HG02610 (cell line): ENCODE measurements at regions not wholly inside any gene's neighbourhood (a gene's known extent, or its start where the extent isn't known, plus 50 kb on each side); places are given as distances from the start of the nearest gene placed in this dataset.
A peak's percentile ranks its signal among the peaks of the same experiment; 100 is the strongest.

Source experiments
- ATAC-seq: cut with Tn5 transposase; IDR thresholded peaks from one replicate; pipeline ENCODE4 v1.9.1; 2021; ENCODE audit warnings: mild to moderate bottlenecking, moderate library complexity; ENCODE audit not compliant: unreplicated experiment

- ATAC-seq = no peak
Measured at GRCh38 chr2:48098539-48098938, 192.2 kb upstream of the FBXO11 start.

GRCh38 chr2:48104418-48104817 is 198.1 kb upstream of the FBXO11 start:
- no peak for ATAC-seq

GRCh38 chr2:48105848-48106247 is 199.6 kb upstream of the FBXO11 start:
- ATAC-seq = no peak

GRCh38 chr2:48107326-48107925 is 201.1 kb upstream of the FBXO11 start:
- no peak for ATAC-seq

- no peak for ATAC-seq
Measured at GRCh38 chr2:48108455-48108854, 202.2 kb upstream of the FBXO11 start.

- ATAC-seq = no peak
Measured at GRCh38 chr2:48109491-48110204, 203.3 kb upstream of the FBXO11 start.

GRCh38 chr2:48110492-48110891 is 204.0 kb upstream of the FOXN2 start:
- ATAC-seq = no peak

- ATAC-seq = no peak
Measured at GRCh38 chr2:48112911-48113680, 201.4 kb upstream of the FOXN2 start.

GRCh38 chr2:48113767-48114166 is 200.7 kb upstream of the FOXN2 start:
- no peak for ATAC-seq

GRCh38 chr2:48114256-48114655 is 200.2 kb upstream of the FOXN2 start:
- peak; percentile 53 for ATAC-seq

- ATAC-seq = no peak
Measured at GRCh38 chr2:48116497-48116896, 198.0 kb upstream of the FOXN2 start.

- no peak for ATAC-seq
Measured at GRCh38 chr2:48118895-48119294, 195.6 kb upstream of the FOXN2 start.

- ATAC-seq = no peak
Measured at GRCh38 chr2:48120112-48120511, 194.4 kb upstream of the FOXN2 start.

GRCh38 chr2:48120759-48121242 is 193.7 kb upstream of the FOXN2 start:
- ATAC-seq = no peak

GRCh38 chr2:48122166-48122565 is 192.3 kb upstream of the FOXN2 start:
- no peak for ATAC-seq

GRCh38 chr2:48124592-48124991 is 189.9 kb upstream of the FOXN2 start:
- no peak for ATAC-seq

GRCh38 chr2:48126162-48126561 is 188.3 kb upstream of the FOXN2 start:
- ATAC-seq = no peak

- ATAC-seq = no peak
Measured at GRCh38 chr2:48127612-48128191, 186.8 kb upstream of the FOXN2 start.

GRCh38 chr2:48129293-48129950 is 185.1 kb upstream of the FOXN2 start:
- ATAC-seq = no peak

- no peak for ATAC-seq
Measured at GRCh38 chr2:48131539-48132270, 182.8 kb upstream of the FOXN2 start.
